Left cardiac atrium (tissue), 4 donors: ENCODE measurements at regions not wholly inside any gene's neighbourhood (a gene's known extent, or its start where the extent isn't known, plus 50 kb on each side); places are given as distances from the start of the nearest gene placed in this dataset.
"Not testable (repeated sequence)": the region's sequence is repeated elsewhere in the genome, so short reads cannot be mapped to it uniquely, and the experiment has no call there.

ENCODE experiments used
- ATAC-seq, 2 donors: fragments of 200-7000 bp; cut with Tn5 transposase; one replicate each; pipeline ENCODE4 v1.9.1; 2020; ENCODE audit warnings: mild to moderate bottlenecking in 2 of 2, moderate library complexity in 2 of 2
- DNase-seq: peaks from one replicate; pipeline ENCODE4 v3.0.0-alpha.2; 2020
- intact Hi-C, 2 donors: fragments of 100-400 bp; cut with DNase I; formaldehyde crosslinking; loops; one replicate each; pipeline versions ENCODE4 v1.14.1 to v1.15.1; 2022 to 2023
- donor health status: DM: no; HTN: yes; CAD: no.
- donor health status: DM: no; HTN: yes; CAD: no; lungs with severe emphysema.
- donor health status: DM: yes; HTN: yes; CAD: no.
- donor health status: Dilated cardiomyopathy.

DNA sequence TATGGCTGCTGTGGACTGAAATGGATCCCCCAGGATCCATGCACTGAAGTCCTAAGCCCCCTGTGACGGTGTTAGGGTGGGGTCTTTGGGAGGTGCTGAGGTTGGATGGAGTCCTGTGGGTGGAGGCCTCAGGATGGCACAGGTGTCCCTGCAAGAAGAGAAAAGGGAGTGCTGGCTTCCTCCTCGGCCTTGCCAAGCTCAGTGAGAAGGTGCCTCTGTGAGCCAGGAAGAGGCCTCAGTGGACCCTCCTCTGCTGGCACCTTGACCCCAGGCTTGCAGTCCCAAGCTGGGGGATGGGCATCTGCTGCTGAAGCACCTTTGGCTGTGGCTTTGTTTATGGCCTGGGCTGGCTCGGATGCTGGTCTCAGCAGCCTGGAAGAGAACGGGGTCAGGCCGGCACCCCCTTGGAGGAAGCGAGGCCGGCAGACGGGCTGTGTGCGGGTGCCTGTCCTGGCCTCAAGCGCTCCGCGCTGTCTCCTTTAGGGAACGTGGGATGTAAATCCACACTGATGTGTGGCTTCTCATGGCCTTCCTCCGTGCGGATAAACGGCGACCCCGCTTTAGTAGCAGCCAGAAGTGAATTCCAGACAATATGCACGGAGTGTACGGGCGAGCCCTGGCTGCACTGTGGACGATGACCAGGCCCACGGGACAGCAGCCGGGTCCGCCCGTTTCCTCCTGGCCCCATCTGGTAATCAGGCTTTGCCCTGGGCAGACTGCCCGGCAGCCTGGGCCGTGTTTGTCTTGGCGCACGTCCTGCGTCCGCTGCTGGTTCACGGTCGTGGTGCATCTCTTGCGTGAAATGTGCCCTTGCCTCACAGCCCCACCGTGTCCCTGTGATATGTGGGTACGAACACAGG lies 182.6 kb downstream of the ERMARD start:
- peak; percentile 86 for DNase-seq
- peak; percentile 88 to 91 for ATAC-seq
- intact Hi-C loops: no loop called here

DNA sequence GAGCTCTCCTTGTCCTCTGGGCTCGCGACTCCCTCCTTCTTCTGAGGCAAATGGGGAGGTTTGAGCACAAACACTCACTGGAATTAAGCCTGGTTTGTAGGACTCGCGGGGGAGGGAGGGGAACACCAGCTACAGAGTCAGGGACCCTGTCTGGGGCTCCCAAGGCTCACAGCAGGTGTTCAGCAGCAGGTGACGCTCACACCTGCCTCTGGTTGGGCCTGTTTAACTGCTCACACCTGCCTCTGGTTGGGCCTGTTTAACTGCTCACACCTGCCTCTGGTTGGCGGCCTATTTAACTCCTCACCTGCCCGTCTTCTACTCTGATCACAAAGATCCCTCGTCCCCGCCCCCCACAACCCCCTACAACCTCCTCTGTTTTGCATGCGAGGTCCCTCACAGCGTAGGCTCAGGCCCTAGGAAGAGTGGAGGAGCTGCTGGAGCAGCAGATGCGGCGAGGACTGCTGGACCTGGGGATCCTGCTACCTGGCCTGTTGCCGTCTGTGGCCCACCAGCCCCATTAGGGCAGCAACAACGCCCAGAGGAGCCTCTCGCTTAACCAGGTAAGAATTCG lies 181.9 kb downstream of the ERMARD start:
- DNase-seq (no peak), ATAC-seq (no peak)
- intact Hi-C loops: no loop called here

DNA sequence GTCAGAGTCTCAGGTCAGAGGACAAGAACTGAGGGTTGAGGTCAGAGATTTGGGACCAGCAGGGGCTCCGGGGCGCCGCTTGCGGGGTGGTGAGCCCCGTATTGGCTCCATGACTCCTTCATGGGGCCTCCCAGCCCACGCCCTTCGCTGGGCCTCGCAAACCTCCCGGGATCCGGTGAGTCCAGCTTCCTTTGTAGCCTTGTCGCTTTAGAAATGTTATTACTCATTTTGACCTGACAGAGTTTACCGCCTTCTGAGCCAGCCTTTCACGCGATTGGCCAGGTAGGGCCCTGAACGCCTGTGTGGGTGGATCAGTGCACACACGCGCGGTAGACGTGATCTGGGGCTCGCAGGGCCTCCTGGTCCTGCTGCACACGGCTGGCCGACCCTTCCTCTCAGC lies 181.1 kb downstream of the ERMARD start:
- DNase-seq (no peak), ATAC-seq (peak in 1 of 2 donors; percentile 59)
- intact Hi-C loops: no loop called here

DNA sequence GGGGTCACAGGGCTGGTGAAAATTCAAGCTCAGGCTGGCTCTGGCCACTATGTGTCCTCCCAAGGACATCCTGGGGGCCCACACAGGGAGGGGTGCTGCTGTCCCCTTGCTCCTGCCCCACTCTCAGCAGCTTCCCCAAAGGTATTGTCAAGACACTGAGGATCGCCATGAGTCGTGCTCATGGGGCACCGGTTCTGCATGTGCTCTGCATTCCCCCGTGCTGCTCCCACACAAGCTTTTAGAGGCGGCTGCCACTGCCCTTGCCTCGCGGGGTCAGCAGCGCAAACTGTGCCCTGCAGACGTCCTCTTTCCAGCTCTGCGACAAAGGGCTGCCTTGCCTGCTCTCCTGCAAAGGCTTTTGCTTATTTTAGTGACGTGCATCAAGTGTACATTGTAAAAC lies 179.8 kb downstream of the ERMARD start:
- no peak for DNase-seq
- ATAC-seq: no peak
- intact Hi-C loops: no loop called here

DNA sequence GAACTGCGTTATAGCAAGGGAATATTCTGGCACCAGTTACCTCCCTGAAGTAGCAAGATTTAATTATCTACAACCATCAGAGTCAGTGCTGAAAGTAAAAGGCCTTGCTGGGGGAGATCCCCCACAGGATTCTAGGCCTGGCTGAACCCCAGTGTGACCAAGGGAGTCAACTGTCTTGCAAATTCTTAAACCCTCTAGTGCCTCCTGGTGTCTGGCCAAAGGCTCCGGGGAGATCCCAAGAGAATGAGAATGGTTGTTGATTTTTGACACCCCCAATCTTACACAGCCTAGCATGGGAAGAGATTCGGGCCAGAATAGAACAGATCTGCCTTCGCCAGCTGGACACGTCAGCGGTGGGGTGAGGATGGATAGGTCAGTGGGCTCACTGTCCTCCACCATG lies 179.4 kb downstream of the ERMARD start:
- no peak for ATAC-seq
- intact Hi-C loops: no loop called here
- DNase-seq: no peak

DNA sequence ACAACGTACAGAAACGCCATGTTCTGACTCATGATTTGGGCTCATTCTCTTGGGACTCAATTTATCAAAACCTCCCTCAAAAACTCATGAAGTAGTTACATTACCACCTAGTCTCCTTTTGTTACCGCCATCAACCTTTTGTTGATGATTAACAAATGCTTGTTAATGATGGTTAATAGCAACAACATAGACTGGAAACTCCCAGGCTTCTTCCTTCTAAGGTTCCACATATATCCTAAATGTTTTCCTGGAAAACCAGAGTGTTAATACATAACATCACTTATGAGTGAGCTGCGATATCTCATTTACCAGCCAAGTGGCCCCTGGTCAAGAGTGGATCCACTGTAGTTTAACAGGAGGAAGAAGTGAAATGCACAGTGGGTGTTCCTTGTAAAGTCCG lies 176.3 kb downstream of the ERMARD start:
- intact Hi-C loops: no loop called here
- no peak for ATAC-seq

DNA sequence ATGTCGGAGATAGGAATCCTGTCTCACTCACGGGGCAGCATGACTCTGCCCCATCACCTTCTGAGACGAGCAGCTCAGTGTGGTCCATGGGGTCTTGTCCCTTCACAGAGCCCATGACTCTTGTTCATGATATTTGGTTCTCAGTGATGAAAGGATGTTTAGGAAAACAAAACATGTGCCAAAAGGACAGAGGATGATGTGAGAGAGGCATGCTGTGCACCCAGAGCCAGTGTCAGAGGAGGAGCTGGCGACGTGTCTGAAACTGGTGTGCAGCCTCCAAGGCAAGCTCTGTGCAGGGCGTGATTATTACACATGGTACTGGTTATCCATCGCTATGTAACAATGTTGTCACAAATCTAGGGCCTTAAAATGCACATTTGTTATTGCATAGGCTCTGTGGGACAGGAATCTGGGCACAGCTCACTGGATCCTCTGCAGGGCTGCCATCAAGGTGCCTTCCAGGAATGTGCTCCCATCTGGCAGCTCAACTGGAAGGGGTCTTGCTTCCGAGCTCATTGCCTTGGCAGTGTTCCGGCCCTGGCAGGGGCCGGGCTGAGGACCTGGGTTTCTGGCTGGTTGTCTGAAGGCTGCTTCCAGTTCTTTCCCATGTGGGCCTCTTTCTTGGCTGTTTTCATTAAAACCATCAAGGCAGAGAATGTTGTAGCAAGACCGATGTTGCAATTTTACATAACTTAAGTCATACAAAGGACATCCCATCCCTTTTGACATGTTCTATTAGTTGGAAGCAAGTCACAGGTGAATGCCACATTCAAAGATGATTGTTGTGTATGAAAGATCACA lies 175.4 kb downstream of the ERMARD start:
- DNase-seq (no peak), ATAC-seq (peak in 1 of 2 donors; percentile 23)
- intact Hi-C loops: no loop called here

More for the DNA sequence above, 176.3 kb downstream of the ERMARD start:
- no peak for DNase-seq

DNA sequence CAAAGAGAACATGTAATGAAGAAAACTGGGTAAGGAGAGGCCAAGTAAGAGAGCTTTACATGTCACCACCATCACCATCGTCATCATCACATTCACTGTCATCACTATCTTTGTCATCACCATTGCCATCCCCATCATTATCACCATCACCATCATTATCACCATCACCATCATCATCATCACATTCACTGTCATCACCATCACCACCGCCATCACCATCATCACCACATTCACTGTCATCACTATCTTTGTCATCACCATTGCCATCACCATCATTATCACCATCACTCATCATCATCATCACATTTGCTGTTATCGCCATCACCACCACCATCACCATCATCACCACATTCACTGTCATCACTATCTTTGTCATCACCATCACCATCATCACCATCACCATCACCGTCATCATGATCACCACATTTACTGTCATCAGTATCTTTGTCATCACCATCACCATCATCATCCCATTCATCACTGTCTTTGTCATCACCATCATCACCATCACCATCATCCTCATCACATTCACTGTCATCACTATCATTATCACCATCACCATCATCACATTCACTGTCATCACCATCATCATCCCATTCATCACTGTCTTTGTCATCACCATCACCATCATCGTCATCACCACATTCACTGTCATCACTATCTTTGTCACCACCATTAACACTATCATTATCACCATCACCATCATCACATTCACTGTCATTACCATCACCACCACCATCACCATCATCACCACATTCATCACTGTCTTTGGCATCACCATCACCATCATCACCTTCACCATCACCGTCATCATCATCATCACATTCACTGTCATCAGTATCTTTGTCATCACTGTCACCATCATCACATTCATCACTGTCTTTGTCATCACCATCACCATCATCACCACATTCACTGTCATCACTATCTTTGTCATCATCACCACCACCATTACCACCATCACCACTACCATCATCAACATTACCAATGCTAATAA lies 172.3 kb downstream of the ERMARD start:
- ATAC-seq (no peak), DNase-seq (no peak)
- intact Hi-C loops: no loop called here

DNA sequence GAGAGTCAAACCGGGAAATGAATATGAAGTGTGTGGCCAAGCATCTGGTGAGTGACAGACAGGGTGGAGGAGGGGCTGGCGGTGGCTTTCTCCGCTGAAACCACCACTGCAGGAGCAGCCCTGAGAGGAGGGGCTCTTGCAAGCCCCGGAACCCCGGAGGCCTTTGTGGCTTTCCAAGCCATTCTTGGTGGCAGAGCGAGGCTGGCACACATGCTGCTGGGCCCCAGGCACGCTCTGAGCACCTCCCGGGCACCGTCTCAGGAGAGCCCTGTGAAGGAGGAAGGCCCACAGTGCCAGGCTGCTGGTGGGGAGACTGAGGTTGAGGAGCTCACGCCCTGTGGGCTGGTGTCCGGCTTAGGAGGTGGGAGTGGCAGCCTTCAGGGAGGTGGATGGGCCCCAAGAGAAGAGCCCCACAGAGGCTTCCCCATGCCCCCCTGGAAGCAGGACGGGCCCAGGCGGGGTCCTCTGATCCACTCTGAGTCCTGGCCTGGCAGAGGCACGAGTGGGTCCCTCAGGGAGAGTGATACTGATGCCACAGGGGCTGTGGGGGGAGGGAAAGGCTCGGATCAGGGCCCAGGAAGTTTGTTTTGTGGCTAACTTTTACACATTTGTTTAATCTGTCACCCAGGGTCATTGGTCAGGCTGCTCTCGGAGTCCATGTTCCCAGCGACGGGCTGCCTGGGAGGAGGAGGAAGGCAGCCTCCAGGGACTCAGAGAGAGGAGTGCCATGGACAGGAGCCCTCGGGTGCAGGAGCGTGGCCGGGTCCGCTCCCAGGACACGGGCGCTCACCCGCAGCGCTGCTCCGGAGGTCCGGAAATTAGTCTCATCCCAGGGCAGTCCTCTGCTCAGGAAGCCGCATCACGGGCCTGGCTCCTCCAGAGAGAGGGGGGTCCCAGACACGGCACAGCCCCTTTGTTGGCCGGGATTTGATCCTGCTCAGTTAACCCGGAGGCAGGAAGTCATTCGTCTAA lies 170.7 kb downstream of the ERMARD start:
- ATAC-seq (no peak), DNase-seq (no peak)
- intact Hi-C loops: no loop called here

DNA sequence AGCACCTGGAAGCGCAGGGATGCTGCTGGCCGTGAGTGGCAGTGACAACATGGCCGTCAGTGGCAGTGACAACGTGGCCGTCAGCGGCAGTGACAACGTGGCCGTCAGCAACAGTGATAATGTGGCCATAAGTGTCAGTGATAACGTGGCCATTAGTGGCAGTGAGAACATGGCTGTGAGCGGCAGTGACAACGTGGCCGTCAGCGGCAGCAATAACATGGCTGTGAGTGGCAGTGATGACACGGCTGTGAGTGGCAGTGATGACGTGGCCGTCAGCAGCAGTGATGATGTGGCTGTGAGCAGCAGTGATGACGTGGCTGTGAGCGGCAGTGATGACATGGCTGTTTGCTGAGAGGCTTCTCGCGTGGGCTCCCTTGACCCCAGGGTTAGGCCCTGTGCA lies 169.8 kb downstream of the ERMARD start:
- intact Hi-C loops: no loop called here
- ATAC-seq (no peak), DNase-seq (no peak)

DNA sequence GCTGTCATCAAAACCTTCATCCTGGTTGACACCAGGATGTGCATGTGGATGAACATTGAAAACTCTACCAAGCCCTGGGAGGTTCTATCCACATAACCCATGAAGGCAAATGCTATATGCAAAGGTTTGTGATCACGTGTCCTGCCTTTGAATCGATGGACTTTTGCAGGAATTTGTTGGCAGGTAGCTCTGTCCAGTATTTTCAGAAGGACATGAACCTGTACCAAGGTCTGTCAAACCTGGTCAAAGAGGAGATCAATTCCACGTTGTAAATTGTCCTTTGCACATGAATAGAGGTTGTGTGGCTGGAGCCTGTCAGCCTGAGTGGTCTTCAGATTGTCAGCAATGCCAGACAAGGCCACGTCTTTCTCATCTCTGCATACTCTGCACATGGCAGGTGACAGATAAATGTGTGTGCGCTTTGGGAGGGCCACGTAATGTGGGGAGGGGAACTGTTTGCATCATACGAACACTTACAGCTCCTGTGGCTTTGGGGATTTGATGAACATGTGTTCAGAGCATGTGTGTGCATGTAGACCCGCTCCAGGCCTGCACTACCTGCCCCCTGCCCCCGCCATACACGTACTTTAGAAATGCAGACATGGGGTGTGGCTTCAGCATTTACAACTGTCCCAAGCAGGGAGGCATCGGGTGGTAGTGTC lies 169.1 kb downstream of the ERMARD start:
- DNase-seq (no peak), ATAC-seq (no peak)
- intact Hi-C loops: no loop called here

DNA sequence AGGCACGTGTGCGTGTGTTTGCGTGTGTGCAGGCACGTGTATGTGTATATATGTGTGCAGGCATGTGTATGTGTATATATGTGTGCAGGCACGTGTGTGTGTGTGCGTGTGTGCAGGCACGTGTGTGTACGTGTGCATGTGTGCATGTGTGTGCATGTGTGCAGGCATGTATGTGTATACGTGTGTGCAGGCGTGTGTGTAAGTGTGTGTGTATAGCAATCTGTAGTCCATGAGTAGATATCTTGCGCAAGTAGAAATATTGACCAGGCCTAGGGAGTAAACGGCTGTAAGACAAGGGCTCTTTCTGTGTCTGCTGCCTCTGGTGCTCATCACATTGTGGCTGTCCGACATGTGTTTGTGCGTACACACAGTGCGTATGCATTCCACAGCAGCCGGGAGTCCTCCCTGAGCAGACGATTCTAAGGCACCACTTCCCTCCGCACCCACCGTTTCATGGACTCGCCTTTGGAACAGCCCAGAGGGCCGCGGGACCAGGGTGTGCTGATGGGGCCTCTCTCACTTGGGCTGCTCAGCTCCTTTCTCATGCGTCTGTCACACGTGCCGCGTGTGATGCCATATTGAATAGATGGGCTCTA lies 167.6 kb downstream of the ERMARD start:
- ATAC-seq (no peak), DNase-seq (no peak)
- intact Hi-C loops: no loop called here

DNA sequence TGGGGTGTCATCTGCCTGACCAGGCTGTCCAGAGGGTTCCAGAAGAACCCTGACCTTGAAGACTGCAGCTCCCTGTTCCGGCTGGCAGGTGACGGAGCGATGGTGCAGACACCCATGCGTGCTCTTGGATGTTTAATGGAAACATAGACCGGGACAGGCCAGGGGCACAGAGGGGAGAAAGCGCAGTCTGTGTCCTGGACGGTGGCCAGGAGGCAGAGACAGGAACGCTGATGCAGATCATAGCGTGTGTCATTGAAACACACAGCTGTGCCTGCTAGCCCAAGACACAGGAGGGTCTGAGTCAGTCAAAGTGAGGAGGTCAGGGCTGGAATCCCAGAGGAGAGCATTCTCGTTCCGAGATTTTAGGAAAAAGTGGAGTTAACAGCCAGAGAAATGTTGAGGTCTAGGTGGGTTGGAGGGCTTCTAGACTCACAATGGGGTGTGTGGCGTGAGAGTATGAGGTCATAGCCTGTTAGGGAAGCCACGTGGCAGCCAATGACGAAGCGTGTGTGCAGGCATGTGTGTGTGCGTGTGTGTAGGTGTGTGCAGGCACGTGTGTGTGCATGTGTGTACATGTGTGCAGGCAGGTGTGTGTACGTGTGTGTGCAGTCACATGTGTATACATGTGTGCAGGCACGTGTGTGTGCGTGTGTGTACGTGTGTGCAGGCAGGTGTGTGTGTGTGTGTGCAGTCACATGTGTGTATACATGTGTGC lies 167.0 kb downstream of the ERMARD start:
- ATAC-seq: no peak
- intact Hi-C loops: no loop called here
- no peak for DNase-seq

DNA sequence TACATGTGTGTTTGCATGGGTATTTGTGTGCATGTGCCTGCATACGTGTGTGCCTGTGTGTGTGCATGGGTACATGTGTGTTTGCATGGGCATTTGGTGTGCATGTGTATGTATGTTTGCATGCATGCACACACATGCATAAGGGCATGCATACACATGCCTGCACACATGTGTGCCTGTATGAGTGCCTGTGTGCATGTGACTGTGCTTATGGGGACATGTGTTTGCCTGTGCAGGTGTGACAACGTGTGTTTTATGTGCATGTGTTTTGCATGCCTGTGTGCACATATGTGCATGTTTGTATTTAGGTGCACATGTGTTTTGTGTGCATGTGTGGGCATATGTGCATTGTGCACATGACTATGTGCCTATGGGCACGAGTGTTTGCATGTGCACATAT lies 165.7 kb downstream of the ERMARD start:
- intact Hi-C loops: no loop called here
- DNase-seq (no peak), ATAC-seq (no peak)

DNA sequence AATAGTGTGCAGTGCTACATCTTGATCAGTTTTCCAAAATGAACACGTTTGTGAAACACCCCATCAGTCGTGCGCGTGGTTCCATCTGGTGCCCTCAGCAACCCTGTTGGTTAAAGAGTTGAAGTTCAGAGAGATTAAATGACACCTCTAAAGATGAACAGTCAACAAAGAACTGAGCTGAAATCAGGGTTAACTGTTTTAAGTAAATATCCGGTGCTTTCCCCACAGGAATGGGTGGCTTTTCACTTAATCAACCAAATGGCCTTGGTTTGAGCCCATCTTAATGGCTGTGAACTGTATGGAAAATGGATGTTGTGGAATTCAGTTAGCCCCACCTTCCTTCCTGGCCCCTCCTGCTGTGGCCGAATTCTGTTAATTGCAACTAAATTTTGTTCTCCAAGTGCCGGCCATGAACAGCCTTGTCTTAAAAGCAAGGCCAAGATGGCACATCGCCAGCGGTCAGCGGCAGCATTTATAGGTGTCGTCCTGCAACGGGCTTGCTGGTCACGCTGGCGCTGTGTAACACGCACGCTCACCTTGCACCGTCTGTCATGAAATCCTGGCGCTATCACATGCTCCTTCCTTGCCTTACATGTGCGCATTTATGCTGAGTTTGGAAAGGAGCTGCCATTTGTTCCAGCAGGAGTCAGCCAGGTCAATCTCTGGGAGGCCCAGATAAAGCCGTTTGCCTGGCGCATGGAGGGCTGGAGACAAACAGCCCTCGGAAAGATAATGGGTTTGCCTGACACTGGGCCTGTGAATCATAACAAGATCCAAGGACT lies 164.5 kb downstream of the ERMARD start:
- DNase-seq (peak; percentile 70), ATAC-seq (peak; percentile 67 to 79)
- intact Hi-C loops: no loop called here

DNA sequence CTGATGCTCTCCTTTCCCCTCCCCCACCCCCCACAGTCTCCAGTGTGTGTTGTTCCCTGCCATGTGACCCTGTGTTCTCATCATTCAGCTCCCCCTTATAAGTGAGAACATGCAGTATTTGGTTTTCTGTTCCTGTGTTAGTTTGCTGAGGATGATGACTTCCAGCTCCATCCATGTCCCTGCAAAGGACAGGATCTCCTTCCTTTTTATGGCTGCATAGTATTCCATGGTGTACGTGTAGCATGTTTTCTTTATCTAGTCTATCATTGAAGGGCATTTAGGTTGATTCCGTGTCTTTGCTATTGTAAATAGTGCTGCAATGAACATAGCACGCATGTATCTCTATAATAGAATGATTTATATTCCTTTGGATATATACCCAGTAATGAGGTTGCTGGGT lies 162.3 kb downstream of the ERMARD start:
- ATAC-seq, DNase-seq, intact Hi-C loops: not testable (repeated sequence)
